ENCODE measurements at regions not wholly inside any gene's neighbourhood (a gene's known extent, or its start where the extent isn't known, plus 50 kb on each side); places are given as distances from the start of the nearest gene placed in this dataset.
A peak's percentile ranks its signal among the peaks of the same experiment; 100 is the strongest.

GRCh38 chr2:203789618-203790017, 78.0 kb upstream of the CTLA4 start:
- DNase-seq (ENCODE audit: low read depth in 1 of 2, low spot score in 1 of 2) = no peak

GRCh38 chr2:203790134-203790852, 77.3 kb upstream of the CTLA4 start:
- no peak for DNase-seq (ENCODE audit: low read depth in 1 of 2, low spot score in 1 of 2)

- no peak for DNase-seq (ENCODE audit: low read depth in 1 of 2, low spot score in 1 of 2)
Observed at GRCh38 chr2:203796248-203797010, 71.1 kb upstream of the CTLA4 start.

- DNase-seq (ENCODE audit: low read depth in 1 of 2, low spot score in 1 of 2) = no peak
Observed at GRCh38 chr2:203797276-203797675, 70.3 kb upstream of the CTLA4 start.

GRCh38 chr2:203797712-203798111, 69.9 kb upstream of the CTLA4 start:
- DNase-seq (ENCODE audit: low read depth in 1 of 2, low spot score in 1 of 2) = no peak

GRCh38 chr2:203798296-203799087, 69.1 kb upstream of the CTLA4 start:
- DNase-seq (ENCODE audit: low read depth in 1 of 2, low spot score in 1 of 2) = no peak

- no peak for DNase-seq (ENCODE audit: low read depth in 1 of 2, low spot score in 1 of 2)
Observed at GRCh38 chr2:203799908-203800307, 67.7 kb upstream of the CTLA4 start.

- no peak for DNase-seq (ENCODE audit: low read depth in 1 of 2, low spot score in 1 of 2)
Observed at GRCh38 chr2:203800783-203801182, 66.8 kb upstream of the CTLA4 start.

- no peak for DNase-seq (ENCODE audit: low read depth in 1 of 2, low spot score in 1 of 2)
Observed at GRCh38 chr2:203802342-203803052, 65.1 kb upstream of the CTLA4 start.

- DNase-seq (ENCODE audit: low read depth in 1 of 2, low spot score in 1 of 2) = no peak
Observed at GRCh38 chr2:203803053-203803429, 64.5 kb upstream of the CTLA4 start.

GRCh38 chr2:203804070-203804469, 63.5 kb upstream of the CTLA4 start:
- no peak for DNase-seq (ENCODE audit: low read depth in 1 of 2, low spot score in 1 of 2)

- no peak for DNase-seq (ENCODE audit: low read depth in 1 of 2, low spot score in 1 of 2)
Observed at GRCh38 chr2:203804764-203805485, 62.6 kb upstream of the CTLA4 start.

GRCh38 chr2:203805486-203805838, 62.1 kb upstream of the CTLA4 start:
- no peak for DNase-seq (ENCODE audit: low read depth in 1 of 2, low spot score in 1 of 2)

GRCh38 chr2:203806761-203807160, 60.8 kb upstream of the CTLA4 start:
- no peak for DNase-seq (ENCODE audit: low read depth in 1 of 2, low spot score in 1 of 2)

- no peak for DNase-seq (ENCODE audit: low read depth in 1 of 2, low spot score in 1 of 2)
Observed at GRCh38 chr2:203808046-203808750, 59.4 kb upstream of the CTLA4 start.

- DNase-seq (ENCODE audit: low read depth in 1 of 2, low spot score in 1 of 2) = no peak
Observed at GRCh38 chr2:203809084-203809521, 58.5 kb upstream of the CTLA4 start.

- DNase-seq (ENCODE audit: low read depth in 1 of 2, low spot score in 1 of 2) = no peak
Observed at GRCh38 chr2:203809991-203810510, 57.5 kb upstream of the CTLA4 start.

- peak; percentile 33 to 36 for DNase-seq (ENCODE audit: low read depth in 1 of 2, low spot score in 1 of 2)
Observed at GRCh38 chr2:203811491-203812221, 55.9 kb upstream of the CTLA4 start.

Data from stimulated activated CD4-positive, alpha-beta T cell treated with anti-CD3 and anti-CD28 coated beads, Interleukin-15, amount 100 ng/mL, for 1 hour (primary cell).